Common myeloid progenitor, CD34-positive (primary cell): ENCODE measurements at regions not wholly inside any gene's neighbourhood (a gene's known extent, or its start where the extent isn't known, plus 50 kb on each side); places are given as distances from the start of the nearest gene placed in this dataset.

ENCODE experiments used
- CTCF ChIA-PET: fragments of 350-600 bp; sonication (Branson Sonifier 250); formaldehyde crosslinking; loops from one replicate; lab custom pipeline; 2021; ENCODE audit warnings: antibody characterized with exemption; lab: Charles Lee
- POLR2A ChIA-PET: fragments of 350-600 bp; sonication (Branson Sonifier 250); formaldehyde crosslinking; loops from one replicate; lab custom pipeline; 2021; ENCODE audit warnings: antibody characterized with exemption; lab: Charles Lee
- DNase-seq, 3 donors: peaks; one replicate each; pipeline versions ENCODE4 v3.0.0 to v3.0.0-alpha.2; 2013
- H3K27ac ChIP-seq, 2 experiments: 1 replicate in 1 of 2; 2 replicates in 1 of 2; pipeline ENCODE4 v1.7.0; 2013; ENCODE audit warnings: inconsistent platforms in 2 of 2, low read length in 2 of 2, mild to moderate bottlenecking in 2 of 2, low read depth in 1 of 2, moderate library complexity in 1 of 2; ENCODE audit not compliant: severe bottlenecking in 2 of 2, insufficient read depth in 1 of 2, poor library complexity in 1 of 2
- H3K27me3 ChIP-seq, 5 experiments: replicated peaks in 2 of 5; 1 replicate in 3 of 5; 2 replicates in 2 of 5; pipeline versions ENCODE4 v1.6.1 to v1.7.0; 2013; ENCODE audit warnings: low read length in 4 of 5, mild to moderate bottlenecking in 2 of 5, moderate library complexity in 2 of 5, inconsistent platforms in 1 of 5; ENCODE audit not compliant: insufficient read depth in 5 of 5, control insufficient read depth in 4 of 5
- H3K36me3 ChIP-seq, 4 experiments: 1 replicate in 2 of 4; 2 replicates in 2 of 4; pipeline versions ENCODE4 v1.6.1 to v1.7.0; 2013; ENCODE audit warnings: low read length in 3 of 4, control low read depth in 1 of 4, mild to moderate bottlenecking in 1 of 4; ENCODE audit not compliant: control insufficient read depth in 4 of 4, insufficient read depth in 4 of 4
- H3K4me1 ChIP-seq, 4 experiments: 1 replicate in 3 of 4; 2 replicates in 1 of 4; pipeline versions ENCODE4 v1.6.1 to v1.7.1; 2013; ENCODE audit warnings: low read length in 3 of 4, mild to moderate bottlenecking in 3 of 4, control low read depth in 1 of 4, inconsistent platforms in 1 of 4, moderate library complexity in 1 of 4; ENCODE audit not compliant: control insufficient read depth in 4 of 4, insufficient read depth in 4 of 4; ENCODE audit errors: control extremely low read depth in 1 of 4
- H3K4me3 ChIP-seq, 7 experiments: 1 replicate in 4 of 7; 2 replicates in 3 of 7; pipeline versions ENCODE4 v1.5.1 to v1.7.0; 2013; ENCODE audit warnings: mild to moderate bottlenecking in 7 of 7, low read length in 6 of 7, moderate library complexity in 6 of 7, inconsistent platforms in 2 of 7, low read depth in 2 of 7, control low read depth in 1 of 7; ENCODE audit not compliant: insufficient read depth in 4 of 7, control insufficient read depth in 1 of 7; ENCODE audit errors: extremely low read depth in 1 of 7
- H3K9me3 ChIP-seq, 5 experiments: 1 replicate in 4 of 5; 2 replicates in 1 of 5; pipeline versions ENCODE4 v1.6.1 to v1.7.1; 2013; ENCODE audit warnings: low read length in 4 of 5, mild to moderate bottlenecking in 2 of 5, inconsistent platforms in 1 of 5, low read depth in 1 of 5, moderate library complexity in 1 of 5; ENCODE audit not compliant: control insufficient read depth in 4 of 5, insufficient read depth in 2 of 5; ENCODE audit errors: control extremely low read depth in 1 of 5
- WGBS: methylation state at CpG from one replicate; pipeline ENCODE4 v1.1.5; 2013; ENCODE audit not compliant: insufficient coverage; 5-methylcytosine and 5-hydroxymethylcytosine counted together

DNA sequence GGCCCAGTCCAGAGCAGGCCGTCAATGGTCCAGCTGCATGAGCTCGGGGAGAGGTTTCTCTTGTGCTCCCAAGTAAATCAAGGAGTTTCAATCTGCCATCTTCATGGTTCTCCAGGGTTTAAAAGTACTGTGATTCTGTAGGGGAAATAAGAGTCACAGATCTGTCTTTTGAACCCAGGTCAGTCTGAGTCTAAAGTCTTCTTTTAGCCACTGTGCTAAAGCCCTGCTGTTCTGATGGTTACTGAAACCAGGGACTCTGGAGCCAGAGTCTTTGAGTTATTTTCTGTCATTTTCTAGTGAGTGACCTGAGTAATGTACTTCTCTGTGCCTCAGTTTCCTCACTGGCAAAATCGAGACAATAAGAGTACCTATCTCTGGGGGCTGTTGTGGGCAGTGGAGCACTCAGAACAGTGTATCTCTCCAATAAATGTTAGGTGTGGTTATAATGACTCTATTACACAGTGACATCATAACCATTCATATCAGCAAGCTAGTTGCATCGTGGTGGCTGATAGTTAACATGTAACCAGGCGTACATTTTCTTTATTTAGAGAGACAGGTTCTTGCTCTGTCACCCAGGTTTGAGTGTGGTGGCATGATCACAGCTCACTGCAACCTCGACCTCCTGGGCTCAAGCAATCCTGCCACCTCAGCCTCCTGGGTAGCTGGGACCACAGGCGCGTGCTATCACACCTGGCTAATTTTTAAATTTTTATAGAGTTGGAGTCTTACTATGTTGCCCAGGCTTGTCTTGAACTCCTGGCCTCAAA, 74.6 kb upstream of the KCNG1 start:
- Histone ChIP-seq H3K27me3 (peaks cover 7 to 25% (median 9%) of the 10 kb centered on the region in 5 experiments), H3K4me3 (no peak overlapping the region), H3K27ac (no peak overlapping the region), H3K36me3 (no peaks in the 10 kb centered on the region), H3K9me3 (no peaks in the 10 kb centered on the region), H3K4me1 (peaks cover 0 to 9% (median under 1%) of the 10 kb centered on the region in 4 experiments)
- POLR2A ChIA-PET = no interaction called here
- over 99% methylated on average over 7 of the region's 8 CpGs for WGBS
- DNase-seq = no peak
- CTCF ChIA-PET = no interaction called here

DNA sequence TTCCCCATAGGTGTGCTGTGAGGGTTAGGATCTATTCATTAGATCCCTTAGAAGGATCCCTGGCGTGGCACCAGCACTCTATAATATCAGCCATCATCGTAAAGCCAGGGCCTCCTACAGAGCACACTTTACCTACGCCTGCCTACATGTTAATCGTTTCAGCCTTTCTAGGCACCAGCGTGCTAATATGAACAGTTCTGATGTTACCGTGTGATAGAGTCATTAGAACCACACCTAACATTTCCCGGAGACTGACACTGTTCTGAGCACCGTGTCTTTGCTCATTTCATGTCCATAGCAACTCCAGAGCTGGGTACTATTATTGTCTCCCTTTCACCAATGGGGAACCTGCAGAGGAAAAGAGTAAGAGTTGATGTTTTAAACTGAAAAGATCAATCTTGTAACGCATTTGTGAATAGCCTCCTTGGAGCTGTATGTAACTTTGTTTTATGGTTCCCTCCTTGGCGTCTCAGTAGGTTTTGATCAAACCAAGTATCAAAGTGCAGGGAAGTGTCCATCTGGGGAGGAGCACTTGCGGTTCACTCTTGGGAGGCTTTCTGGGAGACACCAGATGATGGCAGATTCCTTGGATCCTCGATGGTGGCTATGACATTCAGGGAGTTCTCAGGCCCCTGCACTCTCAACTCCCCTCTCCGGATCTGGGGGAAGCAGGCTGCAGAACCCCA, 73.8 kb upstream of the KCNG1 start:
- H3K9me3 ChIP-seq = no peaks in the 10 kb centered on the region
- H3K4me3 ChIP-seq = no peak overlapping the region
- ChIA-PET CTCF (no interaction called here), POLR2A (interaction anchor here (0.6 kb wide), 1 partner anchor 106 kb away, joined by 3 read pairs; no protein-coding TSS in a partner anchor)
- no peak for DNase-seq
- H3K27me3 ChIP-seq = peaks cover 8 to 32% (median 13%) of the 10 kb centered on the region in 5 experiments
- 93% methylated on average over 9 of the region's 13 CpGs for WGBS
- no peaks in the 10 kb centered on the region for H3K36me3 ChIP-seq
- no peak overlapping the region for H3K27ac ChIP-seq
- H3K4me1 ChIP-seq = peaks cover 0 to 18% (median 4%) of the 10 kb centered on the region in 4 experiments

DNA sequence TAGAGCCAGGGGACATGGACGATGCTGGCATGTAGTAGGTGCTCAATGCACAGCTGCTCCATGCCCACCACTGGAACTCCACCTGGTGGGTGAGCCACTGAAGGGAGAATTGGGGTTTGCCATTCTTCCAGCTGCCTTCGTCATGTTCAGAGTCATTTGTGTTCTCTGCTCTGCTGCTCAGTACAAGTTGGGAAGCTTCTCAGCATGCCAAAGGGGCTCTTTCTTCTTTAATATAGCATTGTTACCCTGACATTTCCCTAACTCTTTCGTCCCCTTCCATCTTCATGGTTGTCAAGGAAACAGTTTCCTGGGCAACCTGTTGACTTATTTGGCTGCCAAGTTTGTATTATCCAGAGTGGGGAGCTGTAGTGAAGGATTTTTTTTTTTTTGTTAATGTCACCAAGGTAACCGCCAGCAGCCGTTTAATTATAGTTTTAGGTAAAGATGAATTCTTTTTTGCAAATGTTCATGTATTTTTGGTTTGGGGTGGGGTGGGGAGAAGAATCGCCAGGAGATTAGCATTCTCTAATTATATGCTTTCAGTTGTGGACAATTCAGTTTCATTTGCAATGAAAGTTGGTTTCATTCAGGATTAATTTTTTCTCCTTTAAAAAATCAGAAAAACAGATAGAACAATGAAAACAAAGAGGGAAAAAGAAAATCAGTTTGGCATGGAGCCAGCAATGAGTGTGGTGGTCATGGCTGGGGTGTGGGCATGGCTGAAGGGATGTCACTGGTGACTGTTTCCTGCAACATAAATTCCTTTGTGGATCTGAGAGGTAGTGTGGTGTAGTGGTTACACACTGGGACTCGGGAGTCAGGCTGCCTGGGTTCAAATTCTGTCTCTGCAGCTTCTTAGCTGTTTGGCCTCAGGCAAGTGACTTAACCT, 73.0 kb upstream of the KCNG1 start:
- no peak overlapping the region for H3K27ac ChIP-seq
- peaks cover 0 to 21% (median 6%) of the 10 kb centered on the region in 4 experiments for H3K4me1 ChIP-seq
- H3K9me3 ChIP-seq = no peaks in the 10 kb centered on the region
- peaks cover 12 to 39% (median 21%) of the 10 kb centered on the region in 5 experiments for H3K27me3 ChIP-seq
- ChIA-PET CTCF (no interaction called here), POLR2A (interaction anchor here (0.6 kb wide), 1 partner anchor 107 kb away, joined by 3 read pairs; no protein-coding TSS in a partner anchor)
- no peaks in the 10 kb centered on the region for H3K36me3 ChIP-seq
- H3K4me3 ChIP-seq = no peak overlapping the region
- peak in 1 of 3 donors; percentile 8 for DNase-seq
- WGBS = 89% methylated on average over 5 of the region's 7 CpGs

DNA sequence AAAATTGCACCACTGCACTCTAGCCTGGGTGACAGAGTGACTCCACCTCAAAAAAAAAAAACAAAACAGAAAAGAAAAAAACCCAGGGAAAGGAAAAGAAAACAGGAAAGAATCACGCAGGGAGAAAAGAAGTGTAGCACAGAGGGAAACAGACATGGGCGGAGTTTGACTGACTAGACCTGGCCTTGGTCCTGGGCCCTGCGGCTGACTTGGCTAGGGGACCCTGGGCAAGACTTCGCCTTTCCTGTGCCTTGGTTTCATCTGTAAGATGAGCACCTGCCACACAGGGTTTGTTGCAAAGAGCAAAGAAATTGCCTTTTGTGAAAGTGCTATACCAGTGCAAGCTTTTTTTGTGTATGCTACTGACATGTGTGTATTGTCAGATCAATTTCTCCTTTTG, 71.3 kb upstream of the KCNG1 start:
- ChIA-PET POLR2A (no interaction called here), CTCF (no interaction called here)
- 57% methylated on average over 4 of the region's 4 CpGs for WGBS

DNA sequence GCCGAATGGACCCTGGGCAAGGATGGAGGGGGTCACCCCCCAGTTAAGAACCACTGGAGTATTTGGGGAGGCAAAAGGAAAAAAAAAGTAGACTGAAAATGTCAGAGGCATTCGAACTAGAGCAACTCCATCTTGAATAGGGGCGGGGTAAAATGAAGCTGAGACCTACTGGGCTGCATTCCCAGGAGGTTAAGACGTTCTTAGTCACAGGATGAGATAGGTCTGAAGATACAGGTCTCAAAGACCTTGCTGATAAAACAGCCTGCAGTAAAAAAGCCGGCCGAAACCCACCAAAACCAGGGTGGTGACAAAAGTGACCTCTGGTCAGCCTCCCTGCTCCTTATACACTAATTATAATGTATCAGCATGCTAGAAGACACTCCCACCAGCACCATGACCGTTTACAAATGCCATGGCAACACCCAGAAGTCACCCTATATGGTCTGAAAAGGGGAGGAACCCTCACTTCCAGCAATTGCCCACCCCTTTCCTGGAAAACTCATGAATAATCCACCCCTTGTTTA, 70.4 kb upstream of the KCNG1 start:
- CTCF ChIA-PET = no interaction called here
- H3K9me3 ChIP-seq = no peaks in the 10 kb centered on the region

More for the DNA sequence above, 71.3 kb upstream of the KCNG1 start:
- Histone ChIP-seq H3K4me3 (no peak overlapping the region), H3K36me3 (no peaks in the 10 kb centered on the region), H3K9me3 (no peaks in the 10 kb centered on the region), H3K4me1 (peaks cover 0 to 15% (median 6%) of the 10 kb centered on the region in 4 experiments), H3K27me3 (peaks cover 19 to 52% (median 28%) of the 10 kb centered on the region in 5 experiments), H3K27ac (no peak overlapping the region)
- no peak for DNase-seq

DNA sequence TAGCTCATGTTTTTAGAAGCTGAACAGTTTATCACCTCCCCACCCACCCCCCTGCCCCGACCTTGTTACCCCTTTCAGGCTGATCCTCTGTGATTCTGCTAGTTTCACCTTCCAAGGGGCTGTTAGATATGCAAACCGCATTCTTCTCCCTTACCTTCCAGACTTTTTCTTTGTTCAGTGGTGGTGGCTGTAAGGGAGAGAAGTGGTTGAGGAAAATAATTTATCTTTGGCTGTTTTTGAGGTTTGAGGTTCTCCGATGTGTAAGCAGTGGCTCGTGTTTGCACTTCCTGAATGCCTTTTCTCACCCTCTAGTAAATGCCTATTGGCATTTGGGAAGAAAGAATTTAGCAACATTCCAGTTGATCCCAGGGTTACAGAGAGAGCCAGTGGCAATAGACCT, 69.4 kb upstream of the KCNG1 start:
- WGBS = 0% methylated on average over 2 of the region's 4 CpGs
- peaks cover 23 to 70% (median 29%) of the 10 kb centered on the region in 5 experiments for H3K27me3 ChIP-seq
- H3K4me1 ChIP-seq = peaks cover 0 to 15% (median 6%) of the 10 kb centered on the region in 4 experiments
- H3K36me3 ChIP-seq = no peaks in the 10 kb centered on the region
- CTCF ChIA-PET = no interaction called here
- peak; percentile 2 to 32 (median 32) for DNase-seq
- H3K4me3 ChIP-seq = no peak overlapping the region
- H3K9me3 ChIP-seq = no peaks in the 10 kb centered on the region
- POLR2A ChIA-PET = no interaction called here
- no peak overlapping the region for H3K27ac ChIP-seq

More for the DNA sequence above, 70.4 kb upstream of the KCNG1 start:
- no peak for DNase-seq
- H3K27me3 ChIP-seq = peaks cover 23 to 60% (median 29%) of the 10 kb centered on the region in 5 experiments
- no peak overlapping the region for H3K4me3 ChIP-seq
- H3K4me1 ChIP-seq = peaks cover 0 to 15% (median 6%) of the 10 kb centered on the region in 4 experiments
- H3K36me3 ChIP-seq = no peaks in the 10 kb centered on the region
- 56% methylated on average over 5 of the region's 7 CpGs for WGBS
- POLR2A ChIA-PET = no interaction called here
- H3K27ac ChIP-seq = no peak overlapping the region
